K562 (cell line): ENCODE measurements at regions not wholly inside any gene's neighbourhood (a gene's known extent, or its start where the extent isn't known, plus 50 kb on each side); places are given as distances from the start of the nearest gene placed in this dataset.

Experiments
- ATAC-seq: fragments of 200-7000 bp; cut with Tn5 transposase; 3 replicates; pipeline ENCODE4 v1.9.1; 2020; ENCODE audit warnings: moderate library complexity
- BruUV-seq: library from RNA; stranded (reverse); fragments of 400-500 nt; replicated peaks from 2 replicates; lab custom pipeline; 2021; lab: Mats Ljungman, UMichigan
- CTCF ChIA-PET: fragments of 300-600 bp; formaldehyde crosslinking; extraction: SDS; loops from one replicate; lab custom pipeline; 2021; ENCODE audit warnings: low intra/inter-chr PET ratio; lab: Yijun Ruan, JAX
- POLR2A ChIA-PET: fragments of 300-600, 350-650 bp; sonication (Branson Sonifier 250); formaldehyde crosslinking; extraction: SDS; loops from one replicate; lab custom pipeline; 2021; ENCODE audit warnings: antibody characterized with exemption, inconsistent platforms; lab: Yijun Ruan, JAX
- DNase-seq, 4 experiments: peaks; one replicate each; pipeline versions ENCODE4 v3.0.0 to v3.0.0-alpha.2; 2011 to 2018; ENCODE audit warnings: low spot score in 3 of 4, mixed read lengths in 3 of 4; ENCODE audit errors: extremely low read depth in 1 of 4
- FAIRE-seq: peaks from 2 replicates; lab custom pipeline; 2011; peaks lifted over from hg19 to GRCh38; lab: Jason Lieb, UNC
- H2AFZ ChIP-seq: 2 replicates; pipeline ENCODE4 v1.6.0; 2011; ENCODE audit warnings: low read depth, low read length, control low read depth, inconsistent platforms
- H3K27ac ChIP-seq: fragments of 200-600 bp; 3 replicates; pipeline ENCODE4 v1.8.0; 2011; ENCODE audit warnings: low read depth, mild to moderate bottlenecking, control low read depth, inconsistent platforms, low read length, moderate library complexity, mixed read lengths; ENCODE audit errors: extremely low read depth
- H3K27me3 ChIP-seq, 2 experiments: fragments of 300-600 bp in 1 of 2; 2 replicates in 1 of 2; 3 replicates in 1 of 2; pipeline versions ENCODE4 v1.6.0 to v1.8.0; 2011; ENCODE audit warnings: inconsistent platforms in 2 of 2, low read length in 2 of 2, mild to moderate bottlenecking in 1 of 2, mixed read lengths in 1 of 2, moderate library complexity in 1 of 2; ENCODE audit not compliant: control insufficient read depth in 2 of 2, insufficient read depth in 2 of 2
- H3K36me3 ChIP-seq: fragments of 300-600 bp; 3 replicates; pipeline ENCODE4 v1.8.0; 2011; ENCODE audit warnings: mild to moderate bottlenecking, low read length, inconsistent platforms; ENCODE audit not compliant: control insufficient read depth, insufficient read depth
- H3K4me1 ChIP-seq, 2 experiments: fragments of 200-600 bp in 1 of 2; replicated peaks in 1 of 2; 2 replicates in 1 of 2; 3 replicates in 1 of 2; pipeline versions ENCODE4 v1.5.1 to v1.8.0; 2011; ENCODE audit warnings: inconsistent platforms in 2 of 2, low read length in 2 of 2, mild to moderate bottlenecking in 1 of 2, mixed read lengths in 1 of 2, moderate library complexity in 1 of 2; ENCODE audit not compliant: control insufficient read depth in 2 of 2, insufficient read depth in 2 of 2
- H3K4me2 ChIP-seq: 2 replicates; pipeline ENCODE4 v1.6.1; 2011; ENCODE audit warnings: low read length, control low read depth, inconsistent platforms, mixed read lengths; ENCODE audit not compliant: insufficient read depth
- H3K4me3 ChIP-seq: fragments of 200-600 bp; sonication (generic), shearing (Covaris generic); 2 replicates; pipeline ENCODE4 v1.5.1; 2016; ENCODE audit warnings: control low read depth, inconsistent platforms
- H3K79me2 ChIP-seq: fragments of 200-600 bp; 3 replicates; pipeline ENCODE4 v1.8.0; 2011; ENCODE audit warnings: low read length, inconsistent platforms; ENCODE audit not compliant: control insufficient read depth, insufficient read depth
- H3K9ac ChIP-seq, 2 experiments: 2 replicates each; pipeline versions ENCODE4 v1.6.0 to v1.6.1; 2011; ENCODE audit warnings: low read depth in 2 of 2, low read length in 2 of 2, control low read depth in 1 of 2, inconsistent platforms in 1 of 2, mild to moderate bottlenecking in 1 of 2, mixed read lengths in 1 of 2; ENCODE audit not compliant: insufficient read depth in 1 of 2
- H3K9me1 ChIP-seq: one replicate; pipeline ENCODE4 v1.6.0; 2011; ENCODE audit warnings: inconsistent platforms, mild to moderate bottlenecking, low read length, moderate library complexity; ENCODE audit not compliant: control insufficient read depth, insufficient read depth
- H3K9me3 ChIP-seq: replicated peaks from 2 replicates; pipeline ENCODE4 v1.5.1; 2011; ENCODE audit warnings: low read depth, low read length, inconsistent platforms; ENCODE audit not compliant: control insufficient read depth, insufficient read depth
- H4K20me1 ChIP-seq: replicated peaks from 2 replicates; pipeline ENCODE4 v1.6.1; 2011; ENCODE audit warnings: low read length, inconsistent platforms, mixed read lengths; ENCODE audit not compliant: control insufficient read depth, insufficient read depth
- CBFA2T2 ChIP-seq: fragments of 450-650 bp; conservative IDR thresholded peaks from 2 replicates; pipeline ENCODE4 v1.6.1; 2017; ENCODE audit warnings: mild to moderate bottlenecking
- CHCHD3 ChIP-seq: fragments of 250-450 bp; sonication (Bioruptor Pico); IDR thresholded peaks from 2 replicates; pipeline ENCODE4 v2.1.2; 2022; ENCODE audit warnings: mild to moderate bottlenecking
- CUX1 ChIP-seq: fragments of 200-800 bp; sonication (Bioruptor generic); IDR thresholded peaks from 2 replicates; pipeline ENCODE4 v1.6.1; 2016; ENCODE audit warnings: missing genetic modification characterization, missing compliant biosample characterization
- EHMT2 ChIP-seq: fragments of 450-650 bp; IDR thresholded peaks from 2 replicates; pipeline ENCODE4 v1.6.1; 2018; ENCODE audit warnings: antibody characterized with exemption
- HOXB6 ChIP-seq: fragments of 250-450 bp; sonication (Bioruptor Pico); IDR thresholded peaks from 2 replicates; pipeline ENCODE4 v1.5.1; 2022; ENCODE audit warnings: mild to moderate bottlenecking, borderline replicate concordance
- MCM2 ChIP-seq: fragments of 450-650 bp; IDR thresholded peaks from 2 replicates; pipeline ENCODE4 v1.6.1; 2017; ENCODE audit warnings: low read depth, mild to moderate bottlenecking
- NFYB ChIP-seq: IDR thresholded peaks from 2 replicates; pipeline ENCODE4 v1.6.1; 2011; ENCODE audit warnings: mild to moderate bottlenecking, moderate library complexity; ENCODE audit not compliant: insufficient read length; ENCODE audit errors: extremely low read depth
- RFX1 ChIP-seq: fragments of 450-650 bp; IDR thresholded peaks from 2 replicates; pipeline ENCODE4 v1.6.1; 2016; ENCODE audit warnings: mild to moderate bottlenecking, moderate library complexity
- THRB ChIP-seq: fragments of 450-650 bp; formaldehyde crosslinking; conservative IDR thresholded peaks from 2 replicates; pipeline ENCODE4 v1.4.0; 2022; ENCODE audit warnings: mild to moderate bottlenecking, missing genetic modification characterization
- ZC3H4 ChIP-seq: sonication (generic); formaldehyde crosslinking; IDR thresholded peaks from 2 replicates; pipeline ENCODE4 v1.9.0; 2021; ENCODE audit warnings: missing genetic modification reagents, borderline replicate concordance
- ZNF12 ChIP-seq: sonication (generic); formaldehyde crosslinking; IDR thresholded peaks from 2 replicates; pipeline ENCODE4 v1.4.0; 2020; ENCODE audit warnings: mild to moderate bottlenecking, missing genetic modification reagents
- ZNF785 ChIP-seq: fragments of 250-450 bp; sonication (Bioruptor Pico); IDR thresholded peaks from 2 replicates; pipeline ENCODE4 v1.4.0; 2020; ENCODE audit warnings: mild to moderate bottlenecking
- WGBS: fragments of 100-300 bp; shearing (Covaris generic); methylation state at CpG from one replicate; pipeline ENCODE4 v1.1.6; 2016; ENCODE audit warnings: low coverage, mixed read lengths; ENCODE audit not compliant: insufficient coverage; ENCODE audit errors: missing lambda C conversion rate; 5-methylcytosine and 5-hydroxymethylcytosine counted together
- in situ Hi-C: fragments of 300-500 bp; cut with MboI; formaldehyde crosslinking; loops from 4 replicates; pipeline ENCODE4 v1.15.0; 2018; ENCODE audit warnings: inconsistent platforms, mixed read lengths
- intact Hi-C: fragments of 100-400 bp; cut with micrococcal nuclease; formaldehyde crosslinking; loops from 2 replicates; pipeline ENCODE4 v1.14.2; 2022

- 0% methylated on average over 2 of the region's 2 CpGs for WGBS
- intact Hi-C loops (no loop called here), in situ Hi-C loops (no loop called here)
- Histone ChIP-seq H3K9me3 (no peaks in the 10 kb centered on the region), H3K4me1 (no peaks in the 10 kb centered on the region), H2AFZ (no peak overlapping the region), H3K9me1 (no peaks in the 10 kb centered on the region), H3K9ac (no peak overlapping the region), H3K36me3 (no peaks in the 10 kb centered on the region), H3K27ac (no peak overlapping the region), H4K20me1 (no peaks in the 10 kb centered on the region), H3K4me2 (no peak overlapping the region), H3K27me3 (no peaks in the 10 kb centered on the region), H3K79me2 (no peaks in the 10 kb centered on the region), H3K4me3 (no peak overlapping the region)
- ChIA-PET CTCF (no interaction called here), POLR2A (no interaction called here)
- no peak for ATAC-seq
- no peak for DNase-seq
- TF ChIP-seq RFX1 (no peak), ZNF12 (CRISPR knock-in tag) (no peak), EHMT2 (no peak), ZC3H4 (CRISPR knock-in tag) (no peak), HOXB6 (CRISPR knock-in tag) (no peak), CBFA2T2 (no peak), THRB (no peak), CUX1 (CRISPR knock-in tag) (no peak), NFYB (no peak), MCM2 (no peak), ZNF785 (CRISPR knock-in tag) (no peak), CHCHD3 (no peak)
- no TSS peak for BruUV-seq
- FAIRE-seq = no peak
Observed at GRCh38 chr6:80767808-80768207, 661.3 kb downstream of the BCKDHB start.
